Ovary (tissue), 3 donors: ENCODE measurements at regions not wholly inside any gene's neighbourhood (a gene's known extent, or its start where the extent isn't known, plus 50 kb on each side); places are given as distances from the start of the nearest gene placed in this dataset.

ENCODE experiments used
- CTCF ChIP-seq, 3 donors: fragments of 450-650 bp in 2 of 3; fragments of 200-600 bp in 1 of 3; IDR thresholded peaks; one replicate each; pipeline versions ENCODE4 v1.5.1 to v1.8.0; 2016 to 2022; ENCODE audit warnings: antibody characterized with exemption in 3 of 3, mild to moderate bottlenecking in 1 of 3
- EP300 ChIP-seq: sonication (generic); formaldehyde crosslinking; IDR thresholded peaks from one replicate; pipeline ENCODE4 v1.6.1; 2017; ENCODE audit warnings: antibody characterized with exemption
- POLR2A ChIP-seq: fragments of 450-650 bp; IDR thresholded peaks from one replicate; pipeline ENCODE4 v1.6.1; 2017; ENCODE audit warnings: antibody characterized with exemption, mild to moderate bottlenecking, moderate library complexity
- donor health status: DM: no; HTN: no; CAD: no.

GRCh38 chrX:20361081-20361889 is 94.6 kb upstream of the RPS6KA3 start:
- TF ChIP-seq EP300 (no peak), CTCF (IDR thresholded peaks at IDR 0.05) (no peak), POLR2A (no peak)
